Neural crest cell (in vitro differentiated cells): ENCODE measurements at regions not wholly inside any gene's neighbourhood (a gene's known extent, or its start where the extent isn't known, plus 50 kb on each side); places are given as distances from the start of the nearest gene placed in this dataset.

Source experiments
- DNase-seq: peaks from one replicate; pipeline ENCODE4 v3.0.0; 2021; ENCODE audit warnings: low read depth, mixed read lengths, low spot score
- H3K27ac Mint-ChIP-seq: one replicate; pipeline ENCODE4 v1.8.0; 2021; ENCODE audit warnings: mild to moderate bottlenecking, mixed read lengths; ENCODE audit not compliant: unreplicated experiment
- H3K27me3 Mint-ChIP-seq: 2 replicates; pipeline ENCODE4 v1.8.0; 2021; ENCODE audit warnings: low read depth, mild to moderate bottlenecking, mixed read lengths
- H3K36me3 Mint-ChIP-seq: 2 replicates; pipeline ENCODE4 v1.8.0; 2021; ENCODE audit warnings: low read depth, mild to moderate bottlenecking, mixed read lengths
- H3K4me1 Mint-ChIP-seq: 2 replicates; pipeline ENCODE4 v1.8.0; 2021; ENCODE audit warnings: mixed read lengths
- H3K4me3 Mint-ChIP-seq: one replicate; pipeline ENCODE4 v1.8.0; 2021; ENCODE audit warnings: mild to moderate bottlenecking, mixed read lengths
- H3K9me3 Mint-ChIP-seq: 2 replicates; pipeline ENCODE4 v1.8.0; 2021; ENCODE audit warnings: mixed read lengths
- TF ChIP-seq, protein P1 (sequence below): fragments of 200-600 bp; sonication (generic); conservative IDR thresholded peaks from 2 replicates; pipeline ENCODE4 v1.5.0; 2021; ENCODE audit warnings: antibody characterized with exemption, mild to moderate bottlenecking

GRCh38 chr11:106418791-106419190, 341.3 kb downstream of the AASDHPPT start:
- Mint-ChIP-seq H3K27me3 (no peaks in the 10 kb centered on the region), H3K4me1 (peaks cover 4% of the 10 kb centered on the region), H3K4me3 (no peak overlapping the region), H3K36me3 (no peaks in the 10 kb centered on the region), H3K9me3 (no peaks in the 10 kb centered on the region), H3K27ac (no peak overlapping the region)
- TF ChIP-seq, protein P1, sequence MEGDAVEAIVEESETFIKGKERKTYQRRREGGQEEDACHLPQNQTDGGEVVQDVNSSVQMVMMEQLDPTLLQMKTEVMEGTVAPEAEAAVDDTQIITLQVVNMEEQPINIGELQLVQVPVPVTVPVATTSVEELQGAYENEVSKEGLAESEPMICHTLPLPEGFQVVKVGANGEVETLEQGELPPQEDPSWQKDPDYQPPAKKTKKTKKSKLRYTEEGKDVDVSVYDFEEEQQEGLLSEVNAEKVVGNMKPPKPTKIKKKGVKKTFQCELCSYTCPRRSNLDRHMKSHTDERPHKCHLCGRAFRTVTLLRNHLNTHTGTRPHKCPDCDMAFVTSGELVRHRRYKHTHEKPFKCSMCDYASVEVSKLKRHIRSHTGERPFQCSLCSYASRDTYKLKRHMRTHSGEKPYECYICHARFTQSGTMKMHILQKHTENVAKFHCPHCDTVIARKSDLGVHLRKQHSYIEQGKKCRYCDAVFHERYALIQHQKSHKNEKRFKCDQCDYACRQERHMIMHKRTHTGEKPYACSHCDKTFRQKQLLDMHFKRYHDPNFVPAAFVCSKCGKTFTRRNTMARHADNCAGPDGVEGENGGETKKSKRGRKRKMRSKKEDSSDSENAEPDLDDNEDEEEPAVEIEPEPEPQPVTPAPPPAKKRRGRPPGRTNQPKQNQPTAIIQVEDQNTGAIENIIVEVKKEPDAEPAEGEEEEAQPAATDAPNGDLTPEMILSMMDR: no peak
- DNase-seq: no peak

- no peak for DNase-seq
- Mint-ChIP-seq H3K4me3 (no peak overlapping the region), H3K27me3 (no peaks in the 10 kb centered on the region)
Observed at GRCh38 chr11:106420048-106420665, 342.7 kb downstream of the AASDHPPT start.

DNA sequence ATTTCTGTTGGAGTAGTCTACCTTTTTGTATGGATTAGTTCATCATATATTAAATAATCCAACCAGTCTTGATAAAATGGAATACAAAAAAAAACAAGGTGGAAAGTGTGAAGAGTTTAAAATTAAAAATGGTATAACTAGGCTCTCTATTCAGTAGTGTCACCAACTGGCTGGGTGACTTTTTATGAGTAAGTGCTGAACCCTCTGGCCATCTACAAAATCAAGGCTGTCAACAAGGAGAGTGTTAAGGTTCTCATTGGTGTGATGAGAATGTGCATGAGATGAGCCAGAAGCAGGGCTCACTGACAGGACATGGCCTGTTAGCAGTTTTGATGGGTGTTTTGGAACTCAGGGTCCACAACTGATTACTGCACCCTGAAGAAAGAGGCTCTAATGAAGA, 343.2 kb downstream of the AASDHPPT start:
- peaks cover 4% of the 10 kb centered on the region for H3K4me1 Mint-ChIP-seq
- H3K36me3 Mint-ChIP-seq: no peaks in the 10 kb centered on the region
- H3K9me3 Mint-ChIP-seq: no peaks in the 10 kb centered on the region
- H3K4me3 Mint-ChIP-seq: no peak overlapping the region
- no peak overlapping the region for H3K27ac Mint-ChIP-seq
- no peak for DNase-seq
- no peaks in the 10 kb centered on the region for H3K27me3 Mint-ChIP-seq
- TF ChIP-seq, protein P1: no peak

More at GRCh38 chr11:106420048-106420665, 342.7 kb downstream of the AASDHPPT start:
- TF ChIP-seq, protein P1: no peak
- Mint-ChIP-seq H3K4me1 (peaks cover 4% of the 10 kb centered on the region), H3K27ac (no peak overlapping the region), H3K36me3 (no peaks in the 10 kb centered on the region), H3K9me3 (no peaks in the 10 kb centered on the region)

- TF ChIP-seq, protein P1: no peak
- H3K4me1 Mint-ChIP-seq: peaks cover 4% of the 10 kb centered on the region
- H3K9me3 Mint-ChIP-seq: no peaks in the 10 kb centered on the region
- no peak for DNase-seq
- no peak overlapping the region for H3K27ac Mint-ChIP-seq
- H3K36me3 Mint-ChIP-seq: no peaks in the 10 kb centered on the region
- H3K4me3 Mint-ChIP-seq: no peak overlapping the region
- no peaks in the 10 kb centered on the region for H3K27me3 Mint-ChIP-seq
Observed at GRCh38 chr11:106421676-106422292, 344.3 kb downstream of the AASDHPPT start.

DNA sequence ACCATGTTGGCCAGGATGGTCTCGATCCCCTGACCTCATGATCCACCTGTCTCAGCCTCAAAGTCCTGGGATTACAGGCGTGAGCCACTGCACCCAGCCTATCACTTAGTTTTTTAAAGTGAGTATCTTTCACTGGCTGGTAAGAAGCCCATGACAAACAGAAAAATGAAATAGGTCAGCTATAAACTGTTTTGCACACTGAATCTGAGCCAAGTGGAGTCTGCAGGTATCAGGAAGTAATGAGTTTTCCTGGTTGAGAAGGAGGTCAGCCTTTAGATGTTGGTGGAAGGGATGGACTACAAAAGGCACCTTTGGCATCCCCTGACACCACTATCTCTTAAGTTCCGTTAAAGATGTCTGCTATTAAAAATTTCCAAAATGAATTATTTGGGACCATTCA, 345.1 kb downstream of the AASDHPPT start:
- H3K4me1 Mint-ChIP-seq: peaks cover 4% of the 10 kb centered on the region
- H3K4me3 Mint-ChIP-seq: no peak overlapping the region
- H3K27me3 Mint-ChIP-seq: no peaks in the 10 kb centered on the region
- no peak for DNase-seq
- no peak overlapping the region for H3K27ac Mint-ChIP-seq
- no peaks in the 10 kb centered on the region for H3K36me3 Mint-ChIP-seq
- H3K9me3 Mint-ChIP-seq: no peaks in the 10 kb centered on the region
- TF ChIP-seq, protein P1: no peak
